IMR-90 (cell line): ENCODE measurements at regions not wholly inside any gene's neighbourhood (a gene's known extent, or its start where the extent isn't known, plus 50 kb on each side); places are given as distances from the start of the nearest gene placed in this dataset.

ENCODE experiments used
- CEBPB ChIP-seq: IDR thresholded peaks from 2 replicates; pipeline ENCODE4 v1.6.1; 2012; ENCODE audit warnings: low read depth, low read length, improper control_type of control experiment
- MAFK ChIP-seq: IDR thresholded peaks from 2 replicates; pipeline ENCODE4 v1.6.1; 2012; ENCODE audit warnings: low read depth, low read length, improper control_type of control experiment
- POLR2A ChIP-seq: IDR thresholded peaks from 2 replicates; pipeline ENCODE4 v1.6.1; 2012; ENCODE audit warnings: mild to moderate bottlenecking, low read depth, low read length
- RAD21 ChIP-seq: IDR thresholded peaks from 2 replicates; pipeline ENCODE4 v1.6.1; 2012; ENCODE audit warnings: low read length, improper control_type of control experiment
- TF ChIP-seq, protein P1 (sequence below): conservative IDR thresholded peaks from 2 replicates; pipeline ENCODE4 v1.5.1; 2012; ENCODE audit warnings: mild to moderate bottlenecking, low read depth, low read length, improper control_type of control experiment

DNA sequence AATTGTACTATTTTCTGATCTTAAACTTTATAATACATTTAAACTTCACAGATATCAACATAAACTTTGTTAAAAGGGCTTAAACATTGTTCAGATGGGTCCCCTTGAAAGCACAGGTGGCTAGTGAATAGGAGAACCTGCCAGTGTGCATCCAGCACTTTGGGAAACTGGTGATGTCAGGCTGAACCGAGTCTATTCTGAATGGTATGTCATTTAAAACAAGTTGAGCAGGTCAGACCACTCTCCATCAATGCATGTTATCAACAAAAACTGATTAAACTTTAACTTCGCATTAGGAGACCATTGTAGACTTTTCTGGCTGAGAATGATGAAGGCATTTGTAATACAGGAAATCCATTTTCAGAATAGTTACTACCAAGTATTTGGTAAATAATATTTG is 50.1 kb upstream of the FREM2 start:
- TF ChIP-seq POLR2A (no peak), RAD21 (no peak), MAFK (no peak), CEBPB (no peak)
- TF ChIP-seq, protein P1, sequence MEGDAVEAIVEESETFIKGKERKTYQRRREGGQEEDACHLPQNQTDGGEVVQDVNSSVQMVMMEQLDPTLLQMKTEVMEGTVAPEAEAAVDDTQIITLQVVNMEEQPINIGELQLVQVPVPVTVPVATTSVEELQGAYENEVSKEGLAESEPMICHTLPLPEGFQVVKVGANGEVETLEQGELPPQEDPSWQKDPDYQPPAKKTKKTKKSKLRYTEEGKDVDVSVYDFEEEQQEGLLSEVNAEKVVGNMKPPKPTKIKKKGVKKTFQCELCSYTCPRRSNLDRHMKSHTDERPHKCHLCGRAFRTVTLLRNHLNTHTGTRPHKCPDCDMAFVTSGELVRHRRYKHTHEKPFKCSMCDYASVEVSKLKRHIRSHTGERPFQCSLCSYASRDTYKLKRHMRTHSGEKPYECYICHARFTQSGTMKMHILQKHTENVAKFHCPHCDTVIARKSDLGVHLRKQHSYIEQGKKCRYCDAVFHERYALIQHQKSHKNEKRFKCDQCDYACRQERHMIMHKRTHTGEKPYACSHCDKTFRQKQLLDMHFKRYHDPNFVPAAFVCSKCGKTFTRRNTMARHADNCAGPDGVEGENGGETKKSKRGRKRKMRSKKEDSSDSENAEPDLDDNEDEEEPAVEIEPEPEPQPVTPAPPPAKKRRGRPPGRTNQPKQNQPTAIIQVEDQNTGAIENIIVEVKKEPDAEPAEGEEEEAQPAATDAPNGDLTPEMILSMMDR = no peak
